Suprapubic skin (tissue), 4 donors: ENCODE measurements at regions not wholly inside any gene's neighbourhood (a gene's known extent, or its start where the extent isn't known, plus 50 kb on each side); places are given as distances from the start of the nearest gene placed in this dataset.

ENCODE experiments used
- DNase-seq, 2 donors: peaks; one replicate each; pipeline ENCODE4 v3.0.0-alpha.2; 2019; ENCODE audit warnings: low spot score in 2 of 2
- H3K27ac ChIP-seq: fragments of 200-600 bp; sonication (generic); one replicate; pipeline ENCODE4 v1.5.1; 2019
- H3K27me3 ChIP-seq: fragments of 200-600 bp; sonication (generic); one replicate; pipeline ENCODE4 v1.5.1; 2019
- H3K36me3 ChIP-seq: fragments of 200-600 bp; sonication (generic); one replicate; pipeline ENCODE4 v1.5.1; 2019
- H3K4me1 ChIP-seq: fragments of 200-600 bp; sonication (generic); one replicate; pipeline ENCODE4 v1.5.1; 2019
- H3K4me3 ChIP-seq: fragments of 200-600 bp; sonication (generic); one replicate; pipeline ENCODE4 v1.5.1; 2019; ENCODE audit warnings: mild to moderate bottlenecking
- H3K9me3 ChIP-seq: fragments of 200-600 bp; sonication (generic); one replicate; pipeline ENCODE4 v1.5.1; 2019
- EP300 ChIP-seq: sonication (generic); formaldehyde crosslinking; IDR thresholded peaks from one replicate; pipeline ENCODE4 v1.6.1; 2017; ENCODE audit warnings: antibody characterized with exemption
- POLR2A ChIP-seq, 2 donors: fragments of 450-650 bp; IDR thresholded peaks; one replicate each; pipeline ENCODE4 v1.6.1; 2017; ENCODE audit warnings: antibody characterized with exemption in 2 of 2, mild to moderate bottlenecking in 2 of 2, moderate library complexity in 2 of 2
- POLR2AphosphoS5 ChIP-seq, 3 donors: sonication (generic); formaldehyde crosslinking; IDR thresholded peaks; one replicate each; pipeline ENCODE4 v1.6.1; 2017; ENCODE audit warnings: antibody characterized with exemption in 3 of 3
- WGBS: methylation state at CpG from one replicate; pipeline ENCODE4 v1.1.5; 2018; 5-methylcytosine and 5-hydroxymethylcytosine counted together
- TF ChIP-seq, protein P1 (sequence below), 2 donors: fragments of 200-600 bp in 1 of 2; fragments of 450-650 bp in 1 of 2; sonication (generic) in 1 of 2; IDR thresholded peaks; one replicate each; pipeline ENCODE4 v1.5.1; 2016 to 2019; ENCODE audit warnings: antibody characterized with exemption in 2 of 2, mild to moderate bottlenecking in 1 of 2, moderate library complexity in 1 of 2

DNA sequence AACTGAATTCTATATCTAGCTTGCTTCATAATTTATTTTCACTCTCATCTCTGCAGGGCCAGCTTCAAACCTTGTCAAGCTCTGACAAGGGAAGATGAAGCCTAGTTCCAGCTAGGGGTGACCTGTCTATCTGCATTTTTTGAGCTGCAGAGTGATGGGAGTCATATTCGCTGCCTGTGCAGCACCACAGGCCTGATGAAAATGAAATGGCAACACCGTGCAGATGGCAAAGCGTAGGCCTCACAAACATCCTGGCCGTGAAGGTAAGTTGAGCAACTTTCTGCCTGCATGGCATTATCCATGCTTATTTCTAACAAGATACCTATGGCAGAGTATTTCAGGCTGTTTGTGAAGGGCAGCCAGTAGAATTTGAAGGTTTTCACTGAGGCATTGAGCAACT, 86.4 kb upstream of the C1QTNF9B start:
- no peak for DNase-seq
- WGBS = 76% methylated on average over 4 of the region's 4 CpGs
- no peaks in the 10 kb centered on the region for H3K9me3 ChIP-seq
- H3K27ac ChIP-seq = no peak overlapping the region
- no peaks in the 10 kb centered on the region for H3K27me3 ChIP-seq
- H3K4me3 ChIP-seq = no peak overlapping the region
- peaks cover 37% of the 10 kb centered on the region for H3K4me1 ChIP-seq
- no peaks in the 10 kb centered on the region for H3K36me3 ChIP-seq
- TF ChIP-seq, protein P1, sequence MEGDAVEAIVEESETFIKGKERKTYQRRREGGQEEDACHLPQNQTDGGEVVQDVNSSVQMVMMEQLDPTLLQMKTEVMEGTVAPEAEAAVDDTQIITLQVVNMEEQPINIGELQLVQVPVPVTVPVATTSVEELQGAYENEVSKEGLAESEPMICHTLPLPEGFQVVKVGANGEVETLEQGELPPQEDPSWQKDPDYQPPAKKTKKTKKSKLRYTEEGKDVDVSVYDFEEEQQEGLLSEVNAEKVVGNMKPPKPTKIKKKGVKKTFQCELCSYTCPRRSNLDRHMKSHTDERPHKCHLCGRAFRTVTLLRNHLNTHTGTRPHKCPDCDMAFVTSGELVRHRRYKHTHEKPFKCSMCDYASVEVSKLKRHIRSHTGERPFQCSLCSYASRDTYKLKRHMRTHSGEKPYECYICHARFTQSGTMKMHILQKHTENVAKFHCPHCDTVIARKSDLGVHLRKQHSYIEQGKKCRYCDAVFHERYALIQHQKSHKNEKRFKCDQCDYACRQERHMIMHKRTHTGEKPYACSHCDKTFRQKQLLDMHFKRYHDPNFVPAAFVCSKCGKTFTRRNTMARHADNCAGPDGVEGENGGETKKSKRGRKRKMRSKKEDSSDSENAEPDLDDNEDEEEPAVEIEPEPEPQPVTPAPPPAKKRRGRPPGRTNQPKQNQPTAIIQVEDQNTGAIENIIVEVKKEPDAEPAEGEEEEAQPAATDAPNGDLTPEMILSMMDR (IDR thresholded peaks at IDR 0.05) = no peak
- TF ChIP-seq POLR2AphosphoS5 (IDR thresholded peaks at IDR 0.05) = no peak
- TF ChIP-seq POLR2A (IDR thresholded peaks at IDR 0.05) = no peak
- no peak for TF ChIP-seq EP300

DNA sequence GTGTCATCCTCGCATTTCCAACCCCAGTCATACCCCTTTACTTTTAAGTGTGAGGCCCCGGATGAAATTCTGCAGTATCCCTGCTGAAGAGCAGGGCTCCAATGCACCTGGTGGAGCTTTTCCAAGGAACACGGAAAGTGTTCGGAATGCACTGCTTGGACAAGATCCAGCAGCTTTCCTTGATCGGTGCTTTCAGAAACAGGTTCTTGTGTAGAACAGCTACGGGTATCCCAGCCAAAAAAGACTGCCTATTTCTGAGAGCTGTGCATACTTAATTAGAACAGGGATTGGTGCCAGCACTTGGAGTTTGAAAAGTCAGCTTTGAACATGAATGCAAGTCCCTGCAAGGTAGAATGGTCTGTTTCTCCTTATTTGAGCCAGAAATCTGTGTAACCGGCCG, 87.2 kb upstream of the C1QTNF9B start:
- no peaks in the 10 kb centered on the region for H3K27me3 ChIP-seq
- no peaks in the 10 kb centered on the region for H3K36me3 ChIP-seq
- no peak overlapping the region for H3K27ac ChIP-seq
- H3K4me1 ChIP-seq = peaks cover 28% of the 10 kb centered on the region
- WGBS = 44% methylated on average over 8 of the region's 8 CpGs
- no peaks in the 10 kb centered on the region for H3K9me3 ChIP-seq
- TF ChIP-seq, protein P1 (IDR thresholded peaks at IDR 0.05) = no peak
- TF ChIP-seq POLR2AphosphoS5 (IDR thresholded peaks at IDR 0.05) = no peak
- TF ChIP-seq EP300 = no peak
- no peak for TF ChIP-seq POLR2A (IDR thresholded peaks at IDR 0.05)
- DNase-seq = no peak
- H3K4me3 ChIP-seq = no peak overlapping the region

DNA sequence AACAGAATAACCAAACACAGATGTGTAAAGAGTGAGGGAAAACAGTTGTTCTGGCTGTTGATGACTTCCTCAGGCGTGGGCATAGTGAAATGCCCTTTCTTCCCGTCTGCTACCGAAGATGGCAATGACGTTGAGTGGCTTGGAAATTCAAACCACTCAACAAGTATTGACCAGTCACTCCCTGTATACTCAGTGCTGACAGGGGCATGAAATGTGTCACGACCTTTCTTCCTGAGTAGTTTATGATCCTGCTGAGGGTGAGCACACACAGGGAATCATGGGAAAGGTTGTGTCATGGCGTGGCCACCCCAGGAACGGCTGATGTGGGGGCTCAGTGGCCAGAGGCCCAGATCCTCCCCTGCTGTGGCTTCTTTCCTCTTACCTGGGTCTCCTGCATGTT, 87.8 kb upstream of the C1QTNF9B start:
- H3K4me1 ChIP-seq = peaks cover 23% of the 10 kb centered on the region
- no peak for TF ChIP-seq EP300
- TF ChIP-seq POLR2A (IDR thresholded peaks at IDR 0.05) = no peak
- TF ChIP-seq, protein P1 (IDR thresholded peaks at IDR 0.05) = no peak
- no peak for TF ChIP-seq POLR2AphosphoS5 (IDR thresholded peaks at IDR 0.05)
- no peak overlapping the region for H3K4me3 ChIP-seq
- no peaks in the 10 kb centered on the region for H3K27me3 ChIP-seq
- H3K27ac ChIP-seq = no peak overlapping the region
- no peak for DNase-seq
- no peaks in the 10 kb centered on the region for H3K36me3 ChIP-seq
- 62% methylated on average over 7 of the region's 7 CpGs for WGBS
- no peaks in the 10 kb centered on the region for H3K9me3 ChIP-seq

DNA sequence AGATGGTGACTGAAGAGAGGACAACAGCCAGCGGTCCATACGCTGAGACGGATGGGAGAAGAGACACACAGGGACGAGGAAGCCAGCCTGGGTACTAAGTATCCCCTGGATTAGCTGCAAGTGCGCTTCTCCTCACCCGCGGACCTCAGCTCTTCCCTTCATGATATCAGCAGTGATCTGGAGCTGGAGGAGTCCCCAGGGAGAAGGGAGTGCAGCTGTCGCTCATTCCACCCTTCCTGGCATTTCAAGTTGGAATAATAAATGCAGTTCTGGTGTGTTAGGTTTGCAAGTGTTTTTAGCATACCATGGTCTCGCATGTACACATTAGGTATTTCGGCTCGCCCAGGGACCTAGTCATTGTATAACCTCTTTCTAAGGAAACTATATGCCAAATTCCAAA, 88.5 kb upstream of the C1QTNF9B start:
- no peaks in the 10 kb centered on the region for H3K36me3 ChIP-seq
- no peaks in the 10 kb centered on the region for H3K9me3 ChIP-seq
- H3K27me3 ChIP-seq = no peaks in the 10 kb centered on the region
- H3K4me3 ChIP-seq = no peak overlapping the region
- WGBS = 71% methylated on average over 11 of the region's 11 CpGs
- H3K4me1 ChIP-seq = peaks cover 20% of the 10 kb centered on the region
- no peak overlapping the region for H3K27ac ChIP-seq
- TF ChIP-seq EP300 (no peak), POLR2A (IDR thresholded peaks at IDR 0.05) (no peak), POLR2AphosphoS5 (IDR thresholded peaks at IDR 0.05) (no peak)
- TF ChIP-seq, protein P1 (IDR thresholded peaks at IDR 0.05) = no peak
- no peak for DNase-seq

DNA sequence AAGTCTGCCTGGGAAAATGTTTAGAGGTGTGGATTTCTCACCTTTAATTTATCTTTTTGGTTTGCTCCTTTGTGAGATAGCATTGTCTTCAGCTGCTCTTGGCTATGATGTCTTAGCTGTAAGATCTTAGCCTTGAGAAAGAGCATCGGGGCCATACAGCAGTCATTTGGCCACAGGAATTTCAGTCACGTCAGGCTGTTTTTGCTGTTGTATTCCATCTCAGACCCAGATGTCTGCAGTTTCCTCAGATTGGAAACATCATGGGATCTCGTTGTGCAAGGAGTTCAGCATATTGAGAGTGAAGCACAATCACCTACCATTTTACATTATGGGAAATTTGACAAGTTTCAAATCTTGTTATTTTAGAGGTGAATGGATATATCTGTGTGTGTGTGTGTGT, 89.3 kb upstream of the C1QTNF9B start:
- no peak for DNase-seq
- 78% methylated on average over 3 of the region's 3 CpGs for WGBS
- H3K36me3 ChIP-seq = no peaks in the 10 kb centered on the region

More for the DNA sequence above, 89.3 kb upstream of the C1QTNF9B start:
- TF ChIP-seq POLR2AphosphoS5 (IDR thresholded peaks at IDR 0.05) (no peak), EP300 (no peak), POLR2A (IDR thresholded peaks at IDR 0.05) (no peak)
- TF ChIP-seq, protein P1 (IDR thresholded peaks at IDR 0.05) = no peak
- peaks cover 20% of the 10 kb centered on the region for H3K4me1 ChIP-seq
- no peak overlapping the region for H3K27ac ChIP-seq
- H3K27me3 ChIP-seq = no peaks in the 10 kb centered on the region
- H3K9me3 ChIP-seq = no peaks in the 10 kb centered on the region
- no peak overlapping the region for H3K4me3 ChIP-seq
